IPS DF 6.9 (cell line): ENCODE measurements at regions not wholly inside any gene's neighbourhood (a gene's known extent, or its start where the extent isn't known, plus 50 kb on each side); places are given as distances from the start of the nearest gene placed in this dataset.

Source experiments
- DNase-seq: peaks from one replicate; pipeline ENCODE4 v3.0.0-alpha.2; 2013; ENCODE audit warnings: low read depth, low spot score
- H3K27ac ChIP-seq: one replicate; pipeline ENCODE4 v1.5.1; 2013; ENCODE audit warnings: low read length, control low read depth
- H3K27me3 ChIP-seq: 2 replicates; pipeline ENCODE4 v1.6.1; 2013; ENCODE audit warnings: mild to moderate bottlenecking, low read length; ENCODE audit not compliant: control insufficient read depth, insufficient read depth
- H3K36me3 ChIP-seq: 2 replicates; pipeline ENCODE4 v1.6.1; 2013; ENCODE audit warnings: low read length; ENCODE audit not compliant: control insufficient read depth, insufficient read depth
- H3K4me1 ChIP-seq: 2 replicates; pipeline ENCODE4 v1.6.1; 2013; ENCODE audit warnings: low read length; ENCODE audit not compliant: control insufficient read depth, insufficient read depth
- H3K4me3 ChIP-seq: 2 replicates; pipeline ENCODE4 v1.5.1; 2013; ENCODE audit warnings: mild to moderate bottlenecking, low read length
- H3K9me3 ChIP-seq: 2 replicates; pipeline ENCODE4 v1.6.1; 2013; ENCODE audit warnings: low read length, inconsistent platforms; ENCODE audit not compliant: control insufficient read depth, insufficient read depth
- WGBS: extraction: QIAGEN DNeasy Blood & Tissue Kit; methylation state at CpG from one replicate; pipeline ENCODE4 v1.1.7; 2013; ENCODE audit warnings: mixed read lengths, missing lambda C conversion rate; ENCODE audit not compliant: insufficient read length, insufficient coverage; 5-methylcytosine and 5-hydroxymethylcytosine counted together

- Histone ChIP-seq H3K27me3 (no peaks in the 10 kb centered on the region), H3K9me3 (no peaks in the 10 kb centered on the region), H3K27ac (no peak overlapping the region), H3K36me3 (no peaks in the 10 kb centered on the region), H3K4me3 (no peak overlapping the region), H3K4me1 (no peaks in the 10 kb centered on the region)
- no peak for DNase-seq
- no CpG with 5 or more reads among the region's 4 CpGs for WGBS
These were observed 602.2 kb upstream of the ALCAM start for GRCh38 chr3:104764496-104764895.

DNA sequence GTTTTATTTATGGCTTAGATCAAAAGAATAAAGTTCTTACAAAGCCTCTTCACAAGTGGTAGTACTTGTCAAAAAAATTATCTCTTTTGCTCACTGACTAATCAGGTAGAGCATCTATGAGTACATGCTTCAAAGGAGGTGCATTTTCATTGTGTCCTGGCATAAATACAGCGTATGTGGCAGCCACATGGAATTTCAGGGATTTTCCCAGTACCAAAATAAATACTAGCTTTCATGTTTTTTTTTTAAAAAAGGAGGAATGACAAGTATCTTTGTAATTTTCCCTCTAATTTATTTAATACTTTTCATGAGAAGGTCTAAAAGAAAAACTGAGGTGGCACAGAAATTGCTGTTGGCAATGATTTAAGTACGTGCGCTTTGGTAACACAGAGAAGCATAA lies 597.8 kb upstream of the ALCAM start:
- Histone ChIP-seq H3K4me3 (no peak overlapping the region), H3K27ac (no peak overlapping the region), H3K9me3 (no peaks in the 10 kb centered on the region), H3K4me1 (no peaks in the 10 kb centered on the region), H3K36me3 (no peaks in the 10 kb centered on the region), H3K27me3 (no peaks in the 10 kb centered on the region)
- no peak for DNase-seq
- no CpG with 5 or more reads among the region's 3 CpGs for WGBS

GRCh38 chr3:104779324-104779723 lies 587.4 kb upstream of the ALCAM start:
- Histone ChIP-seq H3K36me3 (no peaks in the 10 kb centered on the region), H3K27me3 (no peaks in the 10 kb centered on the region), H3K27ac (no peak overlapping the region), H3K4me3 (no peak overlapping the region), H3K9me3 (no peaks in the 10 kb centered on the region), H3K4me1 (no peaks in the 10 kb centered on the region)
- no CpG with 5 or more reads among the region's 7 CpGs for WGBS
- no peak for DNase-seq

DNA sequence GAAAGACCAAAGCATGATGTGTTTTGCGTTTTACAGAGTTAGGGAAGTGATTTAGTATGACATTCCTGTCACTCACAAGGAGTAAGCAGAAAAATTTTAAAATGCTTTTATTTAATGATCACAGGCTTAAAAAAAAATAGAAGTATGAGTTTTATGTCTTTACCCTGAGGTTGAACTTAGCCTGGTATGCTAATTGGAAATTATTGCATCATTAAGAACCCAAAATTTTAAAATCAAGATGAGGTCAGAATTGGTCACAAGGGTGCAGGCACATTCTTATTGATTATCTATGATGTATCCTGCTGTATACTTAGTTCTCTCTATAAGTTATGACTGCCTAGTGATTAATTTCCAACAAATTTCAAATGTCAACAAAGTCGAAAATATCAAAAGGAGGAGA lies 585.6 kb upstream of the ALCAM start:
- H3K4me1 ChIP-seq: no peaks in the 10 kb centered on the region
- DNase-seq: no peak
- no peak overlapping the region for H3K27ac ChIP-seq
- no peak overlapping the region for H3K4me3 ChIP-seq
- no peaks in the 10 kb centered on the region for H3K27me3 ChIP-seq
- no peaks in the 10 kb centered on the region for H3K9me3 ChIP-seq
- no CpG with 5 or more reads among the region's 2 CpGs for WGBS
- no peaks in the 10 kb centered on the region for H3K36me3 ChIP-seq

DNA sequence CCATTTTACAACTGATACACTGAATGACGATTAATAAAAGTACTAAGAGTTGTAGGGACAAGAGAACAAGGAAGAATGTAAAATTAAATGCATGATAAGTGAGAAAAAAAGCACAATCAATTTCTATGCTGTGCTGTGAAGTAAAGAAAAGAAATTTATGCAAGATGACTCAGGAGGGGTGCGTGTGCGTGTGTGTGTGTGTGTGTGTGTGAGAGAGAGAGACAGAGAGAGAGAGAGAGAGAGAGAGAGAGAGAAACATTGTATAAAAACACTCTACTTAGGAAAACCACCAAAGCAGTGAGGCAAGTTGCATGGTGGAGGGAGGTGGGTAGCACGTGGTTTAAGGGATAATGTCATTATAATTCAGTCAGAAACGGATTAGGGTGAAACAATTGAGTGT lies 580.8 kb upstream of the ALCAM start:
- no peaks in the 10 kb centered on the region; the same call in 1 of the 2 replicates for H3K4me1 ChIP-seq
- no peak overlapping the region for H3K27ac ChIP-seq
- no peaks in the 10 kb centered on the region for H3K9me3 ChIP-seq
- DNase-seq: no peak
- no peaks in the 10 kb centered on the region for H3K36me3 ChIP-seq
- H3K4me3 ChIP-seq: no peak overlapping the region
- no CpG with 5 or more reads among the region's 5 CpGs for WGBS
- H3K27me3 ChIP-seq: no peaks in the 10 kb centered on the region

DNA sequence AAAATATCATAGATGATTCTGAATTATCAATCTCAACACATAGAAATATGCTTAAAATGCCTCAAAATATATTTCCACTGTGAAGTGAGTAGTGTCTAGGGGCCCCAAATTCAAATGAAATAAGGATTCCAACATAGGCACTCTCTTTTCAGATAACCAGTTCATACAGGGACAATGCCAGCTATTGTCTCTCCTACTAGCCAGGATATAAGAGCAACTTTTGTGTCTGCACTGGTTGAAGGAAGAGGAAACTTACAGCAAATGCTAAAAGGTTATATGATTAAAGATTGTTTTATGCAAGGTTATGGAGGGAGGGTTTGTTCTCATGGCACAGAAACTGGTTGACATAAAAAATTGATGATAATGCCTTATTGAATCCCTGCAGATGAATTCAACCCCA lies 579.4 kb upstream of the ALCAM start:
- Histone ChIP-seq H3K9me3 (no peaks in the 10 kb centered on the region), H3K27me3 (no peaks in the 10 kb centered on the region), H3K27ac (no peak overlapping the region), H3K4me1 (no peaks in the 10 kb centered on the region; the same call in 1 of the 2 replicates), H3K36me3 (no peaks in the 10 kb centered on the region), H3K4me3 (no peak overlapping the region)
- DNase-seq: no peak

GRCh38 chr3:104788807-104789206 lies 577.9 kb upstream of the ALCAM start:
- Histone ChIP-seq H3K9me3 (no peaks in the 10 kb centered on the region), H3K4me3 (no peak overlapping the region), H3K36me3 (no peaks in the 10 kb centered on the region), H3K4me1 (no peaks in the 10 kb centered on the region; the same call in 1 of the 2 replicates), H3K27ac (no peak overlapping the region), H3K27me3 (no peaks in the 10 kb centered on the region)
- no peak for DNase-seq

DNA sequence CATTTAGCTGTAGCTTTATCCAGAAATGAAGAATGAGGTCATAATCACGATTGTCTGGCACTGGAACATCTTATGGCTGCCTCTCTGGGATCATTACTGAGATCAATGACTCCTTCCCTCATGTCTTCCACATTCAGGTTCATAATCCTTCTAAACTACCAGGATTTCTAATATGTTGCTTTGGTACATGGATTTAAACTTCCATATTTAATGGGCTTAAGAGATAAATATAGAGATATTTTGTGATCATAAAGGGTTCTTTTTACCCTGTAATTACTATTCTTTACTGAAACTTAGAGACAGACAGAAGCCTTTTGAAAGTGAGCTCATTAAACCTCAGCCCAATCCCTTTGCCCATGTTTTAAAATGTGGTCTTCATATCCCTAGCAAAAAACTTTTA lies 575.4 kb upstream of the ALCAM start:
- WGBS: no CpG with 5 or more reads among the region's 1 CpG
- Histone ChIP-seq H3K27me3 (no peaks in the 10 kb centered on the region), H3K4me1 (no peaks in the 10 kb centered on the region; the same call in 1 of the 2 replicates), H3K9me3 (no peaks in the 10 kb centered on the region), H3K4me3 (no peak overlapping the region), H3K27ac (no peak overlapping the region), H3K36me3 (no peaks in the 10 kb centered on the region)
- DNase-seq: no peak

DNA sequence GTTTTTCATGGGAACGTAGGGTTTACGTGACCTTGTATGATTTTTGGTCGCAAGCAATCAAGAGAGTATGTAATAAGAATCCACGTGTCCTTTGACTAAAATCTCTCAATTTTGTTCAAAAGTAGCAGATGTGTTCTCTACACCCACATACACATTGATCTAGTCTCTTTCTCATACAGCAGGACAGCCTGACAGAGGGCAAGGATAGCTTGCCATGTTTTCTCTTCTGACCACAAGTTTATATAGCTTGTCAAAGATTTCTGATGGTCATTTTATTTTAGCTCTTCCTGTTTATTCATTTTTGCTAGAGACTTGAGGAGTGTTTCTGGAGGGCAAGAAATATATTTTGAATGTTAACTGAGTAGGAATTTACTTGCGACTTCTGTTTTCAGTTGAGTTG lies 570.2 kb upstream of the ALCAM start:
- Histone ChIP-seq H3K9me3 (no peaks in the 10 kb centered on the region), H3K27me3 (no peaks in the 10 kb centered on the region), H3K4me3 (no peak overlapping the region), H3K4me1 (no peaks in the 10 kb centered on the region), H3K27ac (no peak overlapping the region), H3K36me3 (no peaks in the 10 kb centered on the region)
- DNase-seq: no peak
- WGBS: no CpG with 5 or more reads among the region's 5 CpGs

DNA sequence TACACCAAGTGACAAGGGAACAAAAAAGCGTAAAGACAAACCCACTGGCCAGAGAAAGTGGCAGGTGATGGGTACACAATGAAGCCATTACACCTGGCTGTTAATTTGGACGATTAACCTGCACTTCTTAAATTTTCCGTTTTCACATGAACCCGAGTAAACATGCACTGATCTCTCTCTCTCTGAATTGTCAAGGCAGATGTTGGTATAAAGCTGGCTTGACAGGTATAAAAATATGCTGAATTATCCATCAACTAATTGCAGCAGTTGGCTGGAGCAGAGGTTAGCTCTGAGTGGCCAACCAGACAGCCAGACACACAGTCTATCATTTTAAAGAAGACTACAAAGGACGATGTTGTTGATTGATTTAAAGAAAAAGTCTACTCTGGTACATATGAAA lies 561.7 kb upstream of the ALCAM start:
- WGBS: no CpG with 5 or more reads among the region's 5 CpGs
- DNase-seq: no peak
- Histone ChIP-seq H3K27me3 (no peaks in the 10 kb centered on the region), H3K4me1 (no peaks in the 10 kb centered on the region), H3K9me3 (no peaks in the 10 kb centered on the region), H3K36me3 (no peaks in the 10 kb centered on the region), H3K27ac (no peak overlapping the region), H3K4me3 (no peak overlapping the region)

GRCh38 chr3:104805508-104805907 lies 561.2 kb upstream of the ALCAM start:
- H3K4me3 ChIP-seq: no peak overlapping the region
- no peak for DNase-seq
- no peaks in the 10 kb centered on the region for H3K36me3 ChIP-seq
- WGBS: no CpG with 5 or more reads among the region's 5 CpGs
- no peaks in the 10 kb centered on the region for H3K27me3 ChIP-seq
- H3K27ac ChIP-seq: no peak overlapping the region
- H3K9me3 ChIP-seq: no peaks in the 10 kb centered on the region
- no peaks in the 10 kb centered on the region for H3K4me1 ChIP-seq
